Skeletal muscle cell (primary cell): ENCODE measurements at regions not wholly inside any gene's neighbourhood (a gene's known extent, or its start where the extent isn't known, plus 50 kb on each side); places are given as distances from the start of the nearest gene placed in this dataset.

ENCODE experiments used
- DNase-seq: peaks from one replicate; pipeline ENCODE4 v3.0.0-alpha.2; 2010; ENCODE audit warnings: low read depth
- H3K4me3 ChIP-seq: 2 replicates; pipeline ENCODE4 v1.5.1; 2011; ENCODE audit warnings: low read depth, mild to moderate bottlenecking, control low read depth, low read length, moderate library complexity

- H3K4me3 ChIP-seq: no peak overlapping the region
- no peak for DNase-seq
These were observed 68.7 kb upstream of the RNF7 start for GRCh38 chr3:141669434-141669833.

DNA sequence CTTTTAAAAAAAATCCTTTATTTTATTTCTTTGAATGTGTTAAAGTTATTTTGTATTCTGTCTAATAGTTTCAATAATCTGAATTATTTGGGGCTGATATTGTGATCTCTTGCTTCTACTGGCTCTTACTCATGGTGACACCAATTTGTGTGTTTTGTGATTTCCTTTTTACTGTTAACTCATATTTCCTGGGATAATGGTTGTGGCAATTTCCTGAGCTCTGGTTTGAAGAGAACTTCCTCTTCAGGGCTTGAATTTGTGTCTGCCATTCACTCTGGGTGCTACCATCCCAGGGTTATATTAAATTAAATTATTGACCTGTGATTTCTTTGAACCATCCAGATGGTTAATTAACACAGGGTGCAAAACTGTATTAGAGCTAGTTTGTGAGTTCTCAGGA is 60.4 kb upstream of the RNF7 start:
- no peak for DNase-seq
- H3K4me3 ChIP-seq: no peak overlapping the region

GRCh38 chr3:141680620-141681389 is 57.3 kb upstream of the RNF7 start:
- DNase-seq: peak; percentile 23
- H3K4me3 ChIP-seq: no peak overlapping the region

- H3K4me3 ChIP-seq: no peak overlapping the region
- no peak for DNase-seq
These were observed 56.7 kb upstream of the RNF7 start for GRCh38 chr3:141681390-141681780.

- no peak overlapping the region for H3K4me3 ChIP-seq
- DNase-seq: no peak
These were observed 56.1 kb upstream of the RNF7 start for GRCh38 chr3:141682007-141682406.

DNA sequence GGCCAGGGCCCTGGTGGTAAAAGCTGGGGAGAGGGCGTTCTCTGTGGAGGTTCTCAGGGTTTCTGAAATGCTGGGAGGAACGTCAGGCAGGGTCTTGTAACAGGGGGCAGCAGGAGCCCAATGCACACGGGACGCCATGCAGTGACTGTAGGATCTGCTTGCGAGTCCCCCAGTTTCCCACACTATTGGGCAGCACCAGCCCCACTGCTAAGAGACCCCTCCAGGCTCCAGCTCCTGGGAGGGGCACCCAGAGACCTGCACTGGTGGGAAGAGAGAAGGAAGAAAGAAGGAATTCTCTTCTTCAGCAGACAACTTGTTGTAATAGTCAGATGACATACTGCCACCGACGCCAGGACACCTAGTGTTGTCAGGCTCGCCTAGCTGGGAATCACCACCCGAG is 55.2 kb upstream of the RNF7 start:
- no peak overlapping the region for H3K4me3 ChIP-seq

GRCh38 chr3:141684758-141685157 is 53.3 kb upstream of the RNF7 start:
- no peak for DNase-seq
- no peak overlapping the region for H3K4me3 ChIP-seq

More for the DNA sequence above, 55.2 kb upstream of the RNF7 start:
- no peak for DNase-seq

DNA sequence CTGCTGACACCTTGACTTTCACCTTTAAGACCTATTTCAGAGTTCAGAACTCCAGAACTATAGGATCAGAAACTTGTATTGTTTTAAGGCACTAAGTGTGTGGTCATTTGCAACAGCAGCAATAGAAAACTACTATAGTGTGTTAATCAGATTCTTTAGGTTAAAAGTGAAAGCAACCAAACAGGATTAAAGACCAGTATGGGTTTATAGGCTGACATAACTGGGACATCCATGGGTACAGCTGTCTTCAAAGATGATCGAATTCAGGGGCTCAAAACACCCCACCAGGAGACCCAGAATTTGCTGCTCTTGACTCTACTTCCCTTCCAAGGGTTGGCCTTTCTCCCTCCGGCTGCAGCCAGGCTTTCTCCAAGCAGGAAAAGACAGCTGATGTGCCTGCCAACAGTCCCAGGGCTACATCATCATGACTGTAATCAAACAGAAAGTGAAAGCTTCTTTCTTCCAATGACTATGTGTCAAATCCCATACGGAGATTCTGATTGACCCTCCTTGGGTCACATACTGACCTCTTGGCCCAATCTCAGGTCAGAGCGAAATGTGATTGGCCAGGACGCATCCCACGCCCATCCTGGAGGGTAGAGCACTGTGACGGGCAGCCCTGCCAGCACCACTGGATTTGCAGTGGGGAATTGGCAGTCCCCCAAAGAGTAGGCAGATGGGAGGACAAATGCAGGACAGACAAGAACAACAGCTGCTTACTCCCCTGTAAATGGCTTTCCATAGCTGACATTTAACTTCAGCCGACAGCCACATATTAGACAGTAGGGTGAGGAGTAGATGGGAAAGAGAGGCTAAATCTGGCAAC is 51.4 kb upstream of the RNF7 start:
- peak overlapping the region; percentile 5 for H3K4me3 ChIP-seq

More for the DNA sequence above, 51.4 kb upstream of the RNF7 start:
- peak; percentile 37 for DNase-seq
